GM10248 (cell line): ENCODE measurements at regions not wholly inside any gene's neighbourhood (a gene's known extent, or its start where the extent isn't known, plus 50 kb on each side); places are given as distances from the start of the nearest gene placed in this dataset.

Source experiments
- CTCF ChIA-PET: fragments of 300-600 bp; sonication (Branson Sonifier 250); formaldehyde crosslinking; extraction: SDS; loops from one replicate; lab custom pipeline; 2021; ENCODE audit warnings: antibody characterized with exemption; lab: Yijun Ruan, JAX
- POLR2A ChIA-PET: fragments of 350-650 bp; sonication (Branson Sonifier 250); formaldehyde crosslinking; extraction: SDS; loops from one replicate; lab custom pipeline; 2020; ENCODE audit warnings: antibody characterized with exemption; lab: Yijun Ruan, JAX
- DNase-seq: peaks from one replicate; pipeline ENCODE4 v3.0.0; 2012; ENCODE audit errors: extremely low spot score
- CTCF ChIP-seq: IDR thresholded peaks from 2 replicates; pipeline ENCODE4 v1.5.1; 2012; ENCODE audit warnings: mild to moderate bottlenecking, low read depth; ENCODE audit errors: extremely low read depth, missing control alignments, control extremely low read depth

GRCh38 chr16:65196420-65197075 lies 74.7 kb upstream of the CDH11 start:
- no peak for TF ChIP-seq CTCF
- DNase-seq, result no peak
- ChIA-PET POLR2A (no interaction called here), CTCF (interaction anchor here (1.0 to 1.2 kb wide), 2 partner anchors 10 to 14 kb away, joined by 3 read pairs; no protein-coding TSS in a partner anchor)

GRCh38 chr16:65195998-65196397 lies 74.1 kb upstream of the CDH11 start:
- no peak for DNase-seq
- CTCF ChIA-PET, result interaction anchor here (1.0 to 1.2 kb wide), 2 partner anchors 10 to 13 kb away, joined by 3 read pairs; no protein-coding TSS in a partner anchor
- no peak for TF ChIP-seq CTCF
- POLR2A ChIA-PET, result no interaction called here

- CTCF ChIA-PET, result interaction anchor here (0.8 to 1.5 kb wide), 2 partner anchors 9 to 10 kb away, joined by 3 to 5 read pairs; no protein-coding TSS in a partner anchor
- no peak for TF ChIP-seq CTCF
- DNase-seq, result no peak
- POLR2A ChIA-PET, result no interaction called here
Observed at GRCh38 chr16:65185241-65185778, 63.4 kb upstream of the CDH11 start.

DNA sequence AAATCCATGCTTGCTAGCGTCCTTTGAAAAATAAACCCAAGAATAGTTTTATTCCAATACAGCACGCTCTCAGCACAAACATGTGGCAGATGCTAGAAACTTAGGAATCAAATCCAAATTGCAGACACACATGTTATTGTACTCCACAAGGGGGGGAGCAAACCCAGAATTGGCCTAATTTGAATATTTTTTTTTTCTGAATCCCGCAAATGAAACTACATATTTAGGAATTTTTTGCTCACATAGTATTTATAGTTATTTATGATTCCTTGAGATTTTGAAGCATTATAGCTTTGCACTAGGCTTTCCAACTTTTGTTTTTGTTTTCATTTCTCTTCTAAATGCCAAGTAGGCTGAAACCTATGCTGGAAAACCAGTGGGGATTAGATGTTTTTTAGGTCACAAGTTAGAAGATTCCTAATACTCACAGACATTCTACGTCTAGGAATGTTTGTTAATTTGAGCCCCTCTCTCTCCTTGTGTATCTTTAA lies 59.3 kb upstream of the CDH11 start:
- POLR2A ChIA-PET, result no interaction called here
- TF ChIP-seq CTCF, result no peak
- CTCF ChIA-PET, result no interaction called here
- DNase-seq, result no peak

GRCh38 chr16:65178151-65178550 lies 56.3 kb upstream of the CDH11 start:
- CTCF ChIA-PET, result no interaction called here
- DNase-seq, result no peak
- no peak for TF ChIP-seq CTCF
- POLR2A ChIA-PET, result no interaction called here

DNA sequence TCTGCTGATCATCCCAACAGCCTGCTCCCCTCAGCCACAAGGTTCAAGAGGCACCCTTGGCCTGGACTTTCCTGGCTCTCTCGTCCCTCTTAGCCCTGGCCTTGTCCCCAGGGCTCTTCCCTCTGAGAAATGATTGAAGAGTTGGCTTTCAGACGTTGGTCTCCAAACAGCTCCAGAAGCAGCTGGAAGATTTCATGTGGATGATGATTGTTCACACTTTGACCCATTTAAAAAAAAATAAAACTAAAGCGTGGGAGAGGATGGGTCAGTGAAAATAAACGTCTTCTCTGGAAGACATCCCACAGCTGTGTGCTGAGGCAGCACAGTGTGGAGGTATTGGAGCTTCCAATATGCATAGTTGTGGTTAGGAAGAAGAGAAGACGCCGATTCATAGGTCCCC lies 54.7 kb upstream of the CDH11 start:
- POLR2A ChIA-PET, result no interaction called here
- no peak for TF ChIP-seq CTCF
- CTCF ChIA-PET, result no interaction called here
- DNase-seq, result no peak
